ENCODE measurements at regions not wholly inside any gene's neighbourhood (a gene's known extent, or its start where the extent isn't known, plus 50 kb on each side); places are given as distances from the start of the nearest gene placed in this dataset.
"Not testable (repeated sequence)": the region's sequence is repeated elsewhere in the genome, so short reads cannot be mapped to it uniquely, and the experiment has no call there.

- H3K9ac ChIP-seq (ENCODE audit: low read depth, low read length), result no peak overlapping the region
Observed at GRCh38 chr7:131152766-131153165, 174.9 kb upstream of the MKLN1 start.

GRCh38 chr7:131154380-131154779, 173.3 kb upstream of the MKLN1 start:
- Histone ChIP-seq H3K36me3 (ENCODE audit: control insufficient read depth, insufficient read depth, low read length) (no peaks in the 10 kb centered on the region), H3K4me3 (ENCODE audit: low read depth, low read length) (no peak overlapping the region), H3K4me1 (ENCODE audit: control insufficient read depth, insufficient read depth, low read length) (no peaks in the 10 kb centered on the region), H3K27me3 (ENCODE audit: control insufficient read depth, insufficient read depth, low read length) (no peaks in the 10 kb centered on the region), H3K9ac (ENCODE audit: low read depth, low read length) (no peak overlapping the region), H3K9me3 (ENCODE audit: control insufficient read depth, insufficient read depth, low read length) (no peaks in the 10 kb centered on the region)

More at GRCh38 chr7:131152766-131153165, 174.9 kb upstream of the MKLN1 start:
- H3K4me1 ChIP-seq (ENCODE audit: control insufficient read depth, insufficient read depth, low read length), result no peaks in the 10 kb centered on the region
- H3K27me3 ChIP-seq (ENCODE audit: control insufficient read depth, insufficient read depth, low read length), result no peaks in the 10 kb centered on the region
- no peak overlapping the region for H3K4me3 ChIP-seq (ENCODE audit: low read depth, low read length)
- no peaks in the 10 kb centered on the region for H3K36me3 ChIP-seq (ENCODE audit: control insufficient read depth, insufficient read depth, low read length)
- no peaks in the 10 kb centered on the region for H3K9me3 ChIP-seq (ENCODE audit: control insufficient read depth, insufficient read depth, low read length)

- Histone ChIP-seq H3K9me3 (ENCODE audit: control insufficient read depth, insufficient read depth, low read length) (no peaks in the 10 kb centered on the region), H3K27me3 (ENCODE audit: control insufficient read depth, insufficient read depth, low read length) (no peaks in the 10 kb centered on the region), H3K4me1 (ENCODE audit: control insufficient read depth, insufficient read depth, low read length) (no peaks in the 10 kb centered on the region), H3K4me3 (ENCODE audit: low read depth, low read length) (no peak overlapping the region), H3K36me3 (ENCODE audit: control insufficient read depth, insufficient read depth, low read length) (no peaks in the 10 kb centered on the region), H3K9ac (ENCODE audit: low read depth, low read length) (no peak overlapping the region)
Observed at GRCh38 chr7:131157530-131158243, 170.0 kb upstream of the MKLN1 start.

- not testable (repeated sequence) for H3K27me3 ChIP-seq (ENCODE audit: control insufficient read depth, insufficient read depth, low read length); H3K9ac ChIP-seq (ENCODE audit: low read depth, low read length); H3K9me3 ChIP-seq (ENCODE audit: control insufficient read depth, insufficient read depth, low read length); H3K4me3 ChIP-seq (ENCODE audit: low read depth, low read length); H3K4me1 ChIP-seq (ENCODE audit: control insufficient read depth, insufficient read depth, low read length); H3K36me3 ChIP-seq (ENCODE audit: control insufficient read depth, insufficient read depth, low read length)
Observed at GRCh38 chr7:131158244-131158636, 169.4 kb upstream of the MKLN1 start.

- Histone ChIP-seq H3K36me3 (ENCODE audit: control insufficient read depth, insufficient read depth, low read length) (no peaks in the 10 kb centered on the region), H3K4me3 (ENCODE audit: low read depth, low read length) (no peak overlapping the region), H3K4me1 (ENCODE audit: control insufficient read depth, insufficient read depth, low read length) (peaks cover 7% of the 10 kb centered on the region), H3K27me3 (ENCODE audit: control insufficient read depth, insufficient read depth, low read length) (no peaks in the 10 kb centered on the region), H3K9me3 (ENCODE audit: control insufficient read depth, insufficient read depth, low read length) (no peaks in the 10 kb centered on the region), H3K9ac (ENCODE audit: low read depth, low read length) (no peak overlapping the region)
Observed at GRCh38 chr7:131159961-131160361, 167.7 kb upstream of the MKLN1 start.

- H3K27me3 ChIP-seq (ENCODE audit: control insufficient read depth, insufficient read depth, low read length), result no peaks in the 10 kb centered on the region
- H3K36me3 ChIP-seq (ENCODE audit: control insufficient read depth, insufficient read depth, low read length), result no peaks in the 10 kb centered on the region
- H3K4me1 ChIP-seq (ENCODE audit: control insufficient read depth, insufficient read depth, low read length), result peaks cover 7% of the 10 kb centered on the region
- no peak overlapping the region for H3K9ac ChIP-seq (ENCODE audit: low read depth, low read length)
- no peaks in the 10 kb centered on the region for H3K9me3 ChIP-seq (ENCODE audit: control insufficient read depth, insufficient read depth, low read length)
- H3K4me3 ChIP-seq (ENCODE audit: low read depth, low read length), result no peak overlapping the region
Observed at GRCh38 chr7:131161103-131161502, 166.6 kb upstream of the MKLN1 start.

GRCh38 chr7:131164025-131164925, 163.4 kb upstream of the MKLN1 start:
- H3K27me3 ChIP-seq (ENCODE audit: control insufficient read depth, insufficient read depth, low read length), result no peaks in the 10 kb centered on the region
- H3K9me3 ChIP-seq (ENCODE audit: control insufficient read depth, insufficient read depth, low read length), result no peaks in the 10 kb centered on the region
- no peaks in the 10 kb centered on the region for H3K36me3 ChIP-seq (ENCODE audit: control insufficient read depth, insufficient read depth, low read length)
- H3K4me3 ChIP-seq (ENCODE audit: low read depth, low read length), result no peak overlapping the region
- H3K9ac ChIP-seq (ENCODE audit: low read depth, low read length), result no peak overlapping the region
- peaks cover 7% of the 10 kb centered on the region for H3K4me1 ChIP-seq (ENCODE audit: control insufficient read depth, insufficient read depth, low read length)

GRCh38 chr7:131166066-131166465, 161.6 kb upstream of the MKLN1 start:
- Histone ChIP-seq H3K4me3 (ENCODE audit: low read depth, low read length) (no peak overlapping the region), H3K36me3 (ENCODE audit: control insufficient read depth, insufficient read depth, low read length) (no peaks in the 10 kb centered on the region), H3K9ac (ENCODE audit: low read depth, low read length) (no peak overlapping the region), H3K4me1 (ENCODE audit: control insufficient read depth, insufficient read depth, low read length) (peaks cover 7% of the 10 kb centered on the region), H3K9me3 (ENCODE audit: control insufficient read depth, insufficient read depth, low read length) (no peaks in the 10 kb centered on the region), H3K27me3 (ENCODE audit: control insufficient read depth, insufficient read depth, low read length) (no peaks in the 10 kb centered on the region)

GRCh38 chr7:131170440-131171271, 157.0 kb upstream of the MKLN1 start:
- Histone ChIP-seq H3K4me1 (ENCODE audit: control insufficient read depth, insufficient read depth, low read length) (no peaks in the 10 kb centered on the region), H3K27me3 (ENCODE audit: control insufficient read depth, insufficient read depth, low read length) (no peaks in the 10 kb centered on the region), H3K9ac (ENCODE audit: low read depth, low read length) (no peak overlapping the region), H3K4me3 (ENCODE audit: low read depth, low read length) (no peak overlapping the region), H3K9me3 (ENCODE audit: control insufficient read depth, insufficient read depth, low read length) (no peaks in the 10 kb centered on the region), H3K36me3 (ENCODE audit: control insufficient read depth, insufficient read depth, low read length) (no peaks in the 10 kb centered on the region)

GRCh38 chr7:131173145-131173890, 154.4 kb upstream of the MKLN1 start:
- Histone ChIP-seq H3K9me3 (ENCODE audit: control insufficient read depth, insufficient read depth, low read length) (no peaks in the 10 kb centered on the region), H3K27me3 (ENCODE audit: control insufficient read depth, insufficient read depth, low read length) (no peaks in the 10 kb centered on the region), H3K4me1 (ENCODE audit: control insufficient read depth, insufficient read depth, low read length) (no peaks in the 10 kb centered on the region), H3K36me3 (ENCODE audit: control insufficient read depth, insufficient read depth, low read length) (no peaks in the 10 kb centered on the region), H3K4me3 (ENCODE audit: low read depth, low read length) (no peak overlapping the region), H3K9ac (ENCODE audit: low read depth, low read length) (no peak overlapping the region)

- Histone ChIP-seq H3K27me3 (ENCODE audit: control insufficient read depth, insufficient read depth, low read length) (no peaks in the 10 kb centered on the region), H3K9ac (ENCODE audit: low read depth, low read length) (no peak overlapping the region), H3K4me1 (ENCODE audit: control insufficient read depth, insufficient read depth, low read length) (no peaks in the 10 kb centered on the region), H3K36me3 (ENCODE audit: control insufficient read depth, insufficient read depth, low read length) (no peaks in the 10 kb centered on the region), H3K9me3 (ENCODE audit: control insufficient read depth, insufficient read depth, low read length) (no peaks in the 10 kb centered on the region), H3K4me3 (ENCODE audit: low read depth, low read length) (no peak overlapping the region)
Observed at GRCh38 chr7:131174391-131174790, 153.3 kb upstream of the MKLN1 start.

All from iPS-15b (cell line).